ENCODE measurements at regions not wholly inside any gene's neighbourhood (a gene's known extent, or its start where the extent isn't known, plus 50 kb on each side); places are given as distances from the start of the nearest gene placed in this dataset.

DNA sequence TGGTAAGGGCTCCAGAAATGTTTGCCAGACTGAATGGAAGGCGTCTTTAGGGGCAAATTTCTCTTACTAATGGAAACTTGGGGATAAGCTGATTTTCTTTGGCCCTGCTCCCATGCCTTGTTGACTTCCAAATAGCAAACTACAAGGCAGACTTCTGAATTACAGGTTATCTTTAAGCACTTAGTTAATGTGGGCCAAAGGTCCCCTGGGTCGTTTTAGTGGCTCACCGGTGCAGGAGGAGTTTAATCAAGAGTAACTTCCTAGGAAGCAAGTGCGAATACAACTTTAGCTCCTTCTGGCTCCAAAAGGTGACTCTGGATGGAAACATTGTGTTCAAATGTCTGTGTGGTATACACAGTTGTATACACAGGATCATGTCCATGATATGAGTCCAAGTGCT lies 323.6 kb downstream of the SLITRK2 start:
- no peak for TF ChIP-seq CTCF (IDR thresholded peaks at IDR 0.05; ENCODE audit: insufficient read depth, low read depth, low read length, missing control alignments)
- H3K4me3 ChIP-seq (ENCODE audit: low read length): no peak overlapping the region
- DNase-seq (ENCODE audit: low read depth): no peak

GRCh38 chrX:146144039-146144438 lies 326.4 kb downstream of the SLITRK2 start:
- H3K4me3 ChIP-seq (ENCODE audit: low read length): no peak overlapping the region
- DNase-seq (ENCODE audit: low read depth): no peak
- no peak for TF ChIP-seq CTCF (IDR thresholded peaks at IDR 0.05; ENCODE audit: insufficient read depth, low read depth, low read length, missing control alignments)

GRCh38 chrX:146154191-146154590 lies 336.6 kb downstream of the SLITRK2 start:
- no peak for TF ChIP-seq CTCF (IDR thresholded peaks at IDR 0.05; ENCODE audit: insufficient read depth, low read depth, low read length, missing control alignments)
- H3K4me3 ChIP-seq (ENCODE audit: low read length): no peak overlapping the region
- no peak for DNase-seq (ENCODE audit: low read depth)

GRCh38 chrX:146160443-146161203 lies 343.0 kb downstream of the SLITRK2 start:
- TF ChIP-seq CTCF (IDR thresholded peaks at IDR 0.05; ENCODE audit: insufficient read depth, low read depth, low read length, missing control alignments): no peak
- no peak overlapping the region for H3K4me3 ChIP-seq (ENCODE audit: low read length)
- no peak for DNase-seq (ENCODE audit: low read depth)

GRCh38 chrX:146173742-146174141 lies 356.1 kb downstream of the SLITRK2 start:
- H3K4me3 ChIP-seq (ENCODE audit: low read length): no peak overlapping the region
- TF ChIP-seq CTCF (IDR thresholded peaks at IDR 0.05; ENCODE audit: insufficient read depth, low read depth, low read length, missing control alignments): no peak

GRCh38 chrX:146181858-146182257 lies 364.2 kb downstream of the SLITRK2 start:
- no peak for TF ChIP-seq CTCF (IDR thresholded peaks at IDR 0.05; ENCODE audit: insufficient read depth, low read depth, low read length, missing control alignments)
- no peak overlapping the region for H3K4me3 ChIP-seq (ENCODE audit: low read length)
- no peak for DNase-seq (ENCODE audit: low read depth)

More at GRCh38 chrX:146173742-146174141, 356.1 kb downstream of the SLITRK2 start:
- no peak for DNase-seq (ENCODE audit: low read depth)

GRCh38 chrX:146186540-146186939 lies 368.9 kb downstream of the SLITRK2 start:
- TF ChIP-seq CTCF (IDR thresholded peaks at IDR 0.05; ENCODE audit: insufficient read depth, low read depth, low read length, missing control alignments): no peak
- H3K4me3 ChIP-seq (ENCODE audit: low read length): no peak overlapping the region
- no peak for DNase-seq (ENCODE audit: low read depth)
